ENCODE measurements at regions not wholly inside any gene's neighbourhood (a gene's known extent, or its start where the extent isn't known, plus 50 kb on each side); places are given as distances from the start of the nearest gene placed in this dataset.

GRCh38 chr3:34016925-34017587, 218.6 kb downstream of the PDCD6IP start:
- no peaks in the 10 kb centered on the region for H4K20me1 ChIP-seq (ENCODE audit: control insufficient read depth, insufficient read depth, low read length, poor library complexity, severe bottlenecking)
- H3K27me3 ChIP-seq (replicated peaks in 1 of 4; ENCODE audit: control extremely low read depth in 1 of 4, control insufficient read depth in 3 of 4, insufficient read depth in 4 of 4, low read length in 3 of 4), result peaks cover 0 to 3% (median 0%) of the 10 kb centered on the region in 4 experiments
- peaks cover 0 to 3% (median 0%) of the 10 kb centered on the region in 3 donors for H3K9me3 ChIP-seq (ENCODE audit: control extremely low read depth in 1 of 3, control insufficient read depth in 2 of 3, insufficient read depth in 1 of 3, low read length in 2 of 3)
- ChIA-PET CTCF (interaction anchor here (0.7 kb wide), 1 partner anchor 24 kb away, joined by 3 read pairs; no protein-coding TSS in a partner anchor), POLR2A (no interaction called here)
- H3K4me2 ChIP-seq (replicated peaks; ENCODE audit: low read depth, low read length, poor library complexity, severe bottlenecking), result peak overlapping the region; percentile 47
- TF ChIP-seq EZH2 (IDR thresholded peaks at IDR 0.05; ENCODE audit: borderline replicate concordance, insufficient read depth, low read depth, low read length, poor library complexity, severe bottlenecking), result no peak
- no peak for TF ChIP-seq CTCF (IDR thresholded peaks at IDR 0.05)
- WGBS (ENCODE audit: insufficient coverage), result no CpG with 5 or more reads among the region's 6 CpGs
- no peak overlapping the region for H3K4me3 ChIP-seq (ENCODE audit: control extremely low read depth in 1 of 5, extremely low read depth in 1 of 5, insufficient read depth in 1 of 5, low read depth in 2 of 5, low read length in 4 of 5)
- H2AFZ ChIP-seq (ENCODE audit: insufficient read depth, low read depth, low read length, poor library complexity, severe bottlenecking), result no peak overlapping the region
- Mint-ChIP-seq H3K27ac (peak overlapping the region; percentile 15), H3K27me3 (no peaks in the 10 kb centered on the region), H3K9me3 (ENCODE audit: insufficient read depth) (no peaks in the 10 kb centered on the region), H3K4me3 (peak overlapping the region; percentile 33), H3K4me1 (peaks cover 50% of the 10 kb centered on the region)
- ATAC-seq (ENCODE audit: low read depth) (no peak), DNase-seq (peak; percentile 14)
- H3K79me2 ChIP-seq (ENCODE audit: control insufficient read depth, insufficient read depth, low read length), result no peaks in the 10 kb centered on the region
- H3K4me1 ChIP-seq (ENCODE audit: control insufficient read depth in 2 of 2, insufficient read depth in 2 of 2, low read length in 2 of 2), result peaks cover 46 to 55% of the 10 kb centered on the region in 2 donors
- intact Hi-C loops (cut with micrococcal nuclease), result no loop called here
- H3K9ac ChIP-seq (ENCODE audit: low read length), result no peak overlapping the region
- H3K36me3 ChIP-seq (replicated peaks in 1 of 2; ENCODE audit: control extremely low read depth in 1 of 2, control insufficient read depth in 1 of 2, extremely low read depth in 1 of 2, insufficient read depth in 2 of 2, low read length in 1 of 2), result no peaks in the 10 kb centered on the region
- no peak overlapping the region for H3K27ac ChIP-seq (ENCODE audit: low read length in 2 of 2)

- Mint-ChIP-seq H3K4me1 (peaks cover 56% of the 10 kb centered on the region), H3K27me3 (no peaks in the 10 kb centered on the region), H3K9me3 (ENCODE audit: insufficient read depth) (no peaks in the 10 kb centered on the region), H3K4me3 (no peak overlapping the region), H3K27ac (no peak overlapping the region)
- no peak overlapping the region for H3K4me3 ChIP-seq (ENCODE audit: control extremely low read depth in 1 of 5, extremely low read depth in 1 of 5, insufficient read depth in 1 of 5, low read depth in 2 of 5, low read length in 4 of 5)
- no peaks in the 10 kb centered on the region for H3K36me3 ChIP-seq (replicated peaks in 1 of 2; ENCODE audit: control extremely low read depth in 1 of 2, control insufficient read depth in 1 of 2, extremely low read depth in 1 of 2, insufficient read depth in 2 of 2, low read length in 1 of 2)
- DNase-seq (no peak), ATAC-seq (ENCODE audit: low read depth) (no peak)
- ChIA-PET POLR2A (interaction anchor here (0.7 kb wide), 1 partner anchor 224 kb away, joined by 11 read pairs; no protein-coding TSS in a partner anchor), CTCF (interaction anchor here (0.7 kb wide), 1 partner anchor 23 kb away, joined by 3 read pairs; no protein-coding TSS in a partner anchor)
- no peak overlapping the region for H3K27ac ChIP-seq (ENCODE audit: low read length in 2 of 2)
- H3K9ac ChIP-seq (ENCODE audit: low read length), result no peak overlapping the region
- no peaks in the 10 kb centered on the region for H4K20me1 ChIP-seq (ENCODE audit: control insufficient read depth, insufficient read depth, low read length, poor library complexity, severe bottlenecking)
- peaks cover 51 to 61% of the 10 kb centered on the region in 2 donors for H3K4me1 ChIP-seq (ENCODE audit: control insufficient read depth in 2 of 2, insufficient read depth in 2 of 2, low read length in 2 of 2)
- intact Hi-C loops (cut with micrococcal nuclease), result no loop called here
- peaks cover 0 to 3% (median 0%) of the 10 kb centered on the region in 4 experiments for H3K27me3 ChIP-seq (replicated peaks in 1 of 4; ENCODE audit: control extremely low read depth in 1 of 4, control insufficient read depth in 3 of 4, insufficient read depth in 4 of 4, low read length in 3 of 4)
- H2AFZ ChIP-seq (ENCODE audit: insufficient read depth, low read depth, low read length, poor library complexity, severe bottlenecking), result no peak overlapping the region
- peaks cover 0 to 3% (median 0%) of the 10 kb centered on the region in 3 donors for H3K9me3 ChIP-seq (ENCODE audit: control extremely low read depth in 1 of 3, control insufficient read depth in 2 of 3, insufficient read depth in 1 of 3, low read length in 2 of 3)
- H3K4me2 ChIP-seq (replicated peaks; ENCODE audit: low read depth, low read length, poor library complexity, severe bottlenecking), result peak overlapping the region; percentile 47
- TF ChIP-seq EZH2 (IDR thresholded peaks at IDR 0.05; ENCODE audit: borderline replicate concordance, insufficient read depth, low read depth, low read length, poor library complexity, severe bottlenecking), result no peak
- no peak for TF ChIP-seq CTCF (IDR thresholded peaks at IDR 0.05)
- no peaks in the 10 kb centered on the region for H3K79me2 ChIP-seq (ENCODE audit: control insufficient read depth, insufficient read depth, low read length)
Measured at GRCh38 chr3:34017757-34018156, 219.3 kb downstream of the PDCD6IP start.
